GM23338 (cell line): ENCODE measurements at regions not wholly inside any gene's neighbourhood (a gene's known extent, or its start where the extent isn't known, plus 50 kb on each side); places are given as distances from the start of the nearest gene placed in this dataset.

Source experiments
- CREB1 ChIP-seq: fragments of 250-450 bp; sonication (Bioruptor Pico); IDR thresholded peaks from 2 replicates; pipeline ENCODE4 v1.5.0; 2020; ENCODE audit warnings: low read depth, mild to moderate bottlenecking, moderate library complexity
- CTCF ChIP-seq, 2 experiments: fragments of 200-600 bp in 1 of 2; sonication (generic) in 1 of 2; conservative IDR thresholded peaks; 2 replicates each; pipeline versions ENCODE4 v1.5.1 to v1.6.1; 2016 to 2017; ENCODE audit warnings: antibody characterized with exemption in 2 of 2, low read depth in 2 of 2, mild to moderate bottlenecking in 2 of 2, moderate library complexity in 1 of 2
- EZH2 ChIP-seq: fragments of 200-600 bp; sonication (generic); IDR thresholded peaks from one replicate; pipeline ENCODE4 v1.8.0; 2017; ENCODE audit warnings: antibody characterized with exemption, mild to moderate bottlenecking, low read depth; ENCODE audit not compliant: unreplicated experiment
- EZH2phosphoT487 ChIP-seq: fragments of 200-600 bp; sonication (generic); IDR thresholded peaks from one replicate; pipeline ENCODE4 v1.8.1; 2018; ENCODE audit warnings: antibody characterized with exemption; ENCODE audit not compliant: unreplicated experiment
- JUNB ChIP-seq: IDR thresholded peaks from one replicate; pipeline ENCODE4 v1.6.1; 2016; ENCODE audit warnings: antibody characterized with exemption; ENCODE audit not compliant: unreplicated experiment
- POLR2AphosphoS5 ChIP-seq: IDR thresholded peaks from 2 replicates; pipeline ENCODE4 v1.6.1; 2016; ENCODE audit warnings: antibody characterized with exemption, low read depth
- REST ChIP-seq: IDR thresholded peaks from one replicate; pipeline ENCODE4 v1.6.1; 2018; ENCODE audit warnings: antibody characterized with exemption; ENCODE audit not compliant: unreplicated experiment
- STAT1 ChIP-seq: IDR thresholded peaks from one replicate; pipeline ENCODE4 v1.6.1; 2016; ENCODE audit warnings: antibody characterized with exemption; ENCODE audit not compliant: unreplicated experiment
- ZNF331 ChIP-seq: fragments of 250-450 bp; sonication (Bioruptor Pico); IDR thresholded peaks from 2 replicates; pipeline ENCODE4 v1.5.0; 2020; ENCODE audit warnings: low read depth, mild to moderate bottlenecking, moderate library complexity
- ZNF462 ChIP-seq: fragments of 250-450 bp; sonication (Bioruptor Pico); IDR thresholded peaks from 2 replicates; pipeline ENCODE4 v1.5.0; 2020; ENCODE audit warnings: mild to moderate bottlenecking, moderate library complexity

GRCh38 chrX:22742174-22742573, 257.6 kb upstream of the DDX53 start:
- no peak for TF ChIP-seq CTCF (conservative IDR thresholded peaks at IDR 0.05; ENCODE audit: low read depth in 2 of 2)
- no peak for TF ChIP-seq EZH2
- no peak for TF ChIP-seq EZH2phosphoT487
- no peak for TF ChIP-seq REST
- TF ChIP-seq JUNB: no peak
- no peak for TF ChIP-seq POLR2AphosphoS5
- TF ChIP-seq ZNF462 (CRISPR knock-in tag): no peak
- TF ChIP-seq STAT1: no peak
- TF ChIP-seq CREB1 (CRISPR knock-in tag): no peak
- no peak for TF ChIP-seq ZNF331 (CRISPR knock-in tag)
